GM23338 (cell line): ENCODE measurements at regions not wholly inside any gene's neighbourhood (a gene's known extent, or its start where the extent isn't known, plus 50 kb on each side); places are given as distances from the start of the nearest gene placed in this dataset.

Experiments used
- EZH2phosphoT487 ChIP-seq: fragments of 200-600 bp; sonication (generic); IDR thresholded peaks from one replicate; pipeline ENCODE4 v1.8.1; 2018; ENCODE audit warnings: antibody characterized with exemption; ENCODE audit not compliant: unreplicated experiment
- NANOG ChIP-seq: IDR thresholded peaks from 2 replicates; pipeline ENCODE4 v1.6.1; 2016; ENCODE audit warnings: antibody characterized with exemption, borderline replicate concordance
- STAT1 ChIP-seq: IDR thresholded peaks from one replicate; pipeline ENCODE4 v1.6.1; 2016; ENCODE audit warnings: antibody characterized with exemption; ENCODE audit not compliant: unreplicated experiment
- ZNF114 ChIP-seq: fragments of 250-450 bp; sonication (Bioruptor Pico); IDR thresholded peaks from 2 replicates; pipeline ENCODE4 v1.5.0; 2020; ENCODE audit warnings: mild to moderate bottlenecking, moderate library complexity
- TF ChIP-seq, protein P1 (sequence below): fragments of 250-450 bp; sonication (Bioruptor Pico); IDR thresholded peaks from 2 replicates; pipeline ENCODE4 v1.5.0; 2020; ENCODE audit warnings: mild to moderate bottlenecking, moderate library complexity
- TF ChIP-seq, protein P2 (sequence below), 2 experiments: fragments of 200-600 bp in 1 of 2; sonication (generic) in 1 of 2; conservative IDR thresholded peaks; 2 replicates each; pipeline versions ENCODE4 v1.5.1 to v1.6.1; 2016 to 2017; ENCODE audit warnings: antibody characterized with exemption in 2 of 2, low read depth in 2 of 2, mild to moderate bottlenecking in 2 of 2, moderate library complexity in 1 of 2
- TF ChIP-seq, protein P3 (sequence below): IDR thresholded peaks from 2 replicates; pipeline ENCODE4 v1.6.1; 2016; ENCODE audit warnings: antibody characterized with exemption

DNA sequence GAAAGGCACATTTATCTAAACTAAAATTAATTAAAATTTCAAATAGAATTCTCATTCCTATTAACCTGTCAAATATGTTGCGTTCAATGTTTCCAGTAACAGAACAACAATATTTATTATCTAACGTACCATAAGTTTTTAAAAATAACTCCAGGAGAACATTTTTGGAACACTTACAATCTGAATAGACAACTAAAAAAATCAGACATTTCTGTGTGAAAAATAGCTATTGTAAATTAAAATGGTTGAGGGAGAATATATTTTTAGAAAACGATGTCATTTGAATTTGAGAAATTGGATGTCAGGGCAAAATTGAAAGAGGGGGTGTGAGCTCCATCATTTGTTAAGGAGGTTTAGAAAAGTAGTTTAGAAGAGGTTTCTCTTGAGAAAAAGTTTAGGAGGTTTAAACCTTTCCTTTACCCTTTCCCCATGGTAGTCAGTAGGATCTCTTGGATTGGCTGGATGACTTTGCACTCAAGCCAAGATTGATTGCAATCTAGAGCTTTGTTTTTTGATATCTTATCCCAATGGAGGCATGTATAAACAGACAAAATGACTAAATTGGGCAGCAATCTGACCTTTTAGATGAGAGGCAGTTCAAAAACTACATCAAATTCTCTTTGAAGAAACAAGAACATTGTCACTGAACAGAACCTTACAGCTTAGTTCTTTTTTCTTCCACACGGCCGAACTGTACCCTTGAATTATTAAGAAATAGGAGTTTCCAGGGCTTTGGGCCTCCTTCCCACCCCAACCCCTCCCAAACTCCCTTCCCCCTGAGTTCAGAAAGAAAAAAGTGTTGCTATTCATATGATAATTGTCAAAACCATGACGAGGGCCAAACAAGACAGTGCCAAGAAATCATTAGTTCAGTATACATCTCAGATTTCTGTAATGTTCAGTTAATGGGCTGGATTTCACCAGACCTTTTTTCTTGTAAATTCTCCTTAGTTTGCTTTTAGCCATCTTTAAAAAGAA, 79.7 kb upstream of the CDIN1 start (continued):
- TF ChIP-seq, protein P1, sequence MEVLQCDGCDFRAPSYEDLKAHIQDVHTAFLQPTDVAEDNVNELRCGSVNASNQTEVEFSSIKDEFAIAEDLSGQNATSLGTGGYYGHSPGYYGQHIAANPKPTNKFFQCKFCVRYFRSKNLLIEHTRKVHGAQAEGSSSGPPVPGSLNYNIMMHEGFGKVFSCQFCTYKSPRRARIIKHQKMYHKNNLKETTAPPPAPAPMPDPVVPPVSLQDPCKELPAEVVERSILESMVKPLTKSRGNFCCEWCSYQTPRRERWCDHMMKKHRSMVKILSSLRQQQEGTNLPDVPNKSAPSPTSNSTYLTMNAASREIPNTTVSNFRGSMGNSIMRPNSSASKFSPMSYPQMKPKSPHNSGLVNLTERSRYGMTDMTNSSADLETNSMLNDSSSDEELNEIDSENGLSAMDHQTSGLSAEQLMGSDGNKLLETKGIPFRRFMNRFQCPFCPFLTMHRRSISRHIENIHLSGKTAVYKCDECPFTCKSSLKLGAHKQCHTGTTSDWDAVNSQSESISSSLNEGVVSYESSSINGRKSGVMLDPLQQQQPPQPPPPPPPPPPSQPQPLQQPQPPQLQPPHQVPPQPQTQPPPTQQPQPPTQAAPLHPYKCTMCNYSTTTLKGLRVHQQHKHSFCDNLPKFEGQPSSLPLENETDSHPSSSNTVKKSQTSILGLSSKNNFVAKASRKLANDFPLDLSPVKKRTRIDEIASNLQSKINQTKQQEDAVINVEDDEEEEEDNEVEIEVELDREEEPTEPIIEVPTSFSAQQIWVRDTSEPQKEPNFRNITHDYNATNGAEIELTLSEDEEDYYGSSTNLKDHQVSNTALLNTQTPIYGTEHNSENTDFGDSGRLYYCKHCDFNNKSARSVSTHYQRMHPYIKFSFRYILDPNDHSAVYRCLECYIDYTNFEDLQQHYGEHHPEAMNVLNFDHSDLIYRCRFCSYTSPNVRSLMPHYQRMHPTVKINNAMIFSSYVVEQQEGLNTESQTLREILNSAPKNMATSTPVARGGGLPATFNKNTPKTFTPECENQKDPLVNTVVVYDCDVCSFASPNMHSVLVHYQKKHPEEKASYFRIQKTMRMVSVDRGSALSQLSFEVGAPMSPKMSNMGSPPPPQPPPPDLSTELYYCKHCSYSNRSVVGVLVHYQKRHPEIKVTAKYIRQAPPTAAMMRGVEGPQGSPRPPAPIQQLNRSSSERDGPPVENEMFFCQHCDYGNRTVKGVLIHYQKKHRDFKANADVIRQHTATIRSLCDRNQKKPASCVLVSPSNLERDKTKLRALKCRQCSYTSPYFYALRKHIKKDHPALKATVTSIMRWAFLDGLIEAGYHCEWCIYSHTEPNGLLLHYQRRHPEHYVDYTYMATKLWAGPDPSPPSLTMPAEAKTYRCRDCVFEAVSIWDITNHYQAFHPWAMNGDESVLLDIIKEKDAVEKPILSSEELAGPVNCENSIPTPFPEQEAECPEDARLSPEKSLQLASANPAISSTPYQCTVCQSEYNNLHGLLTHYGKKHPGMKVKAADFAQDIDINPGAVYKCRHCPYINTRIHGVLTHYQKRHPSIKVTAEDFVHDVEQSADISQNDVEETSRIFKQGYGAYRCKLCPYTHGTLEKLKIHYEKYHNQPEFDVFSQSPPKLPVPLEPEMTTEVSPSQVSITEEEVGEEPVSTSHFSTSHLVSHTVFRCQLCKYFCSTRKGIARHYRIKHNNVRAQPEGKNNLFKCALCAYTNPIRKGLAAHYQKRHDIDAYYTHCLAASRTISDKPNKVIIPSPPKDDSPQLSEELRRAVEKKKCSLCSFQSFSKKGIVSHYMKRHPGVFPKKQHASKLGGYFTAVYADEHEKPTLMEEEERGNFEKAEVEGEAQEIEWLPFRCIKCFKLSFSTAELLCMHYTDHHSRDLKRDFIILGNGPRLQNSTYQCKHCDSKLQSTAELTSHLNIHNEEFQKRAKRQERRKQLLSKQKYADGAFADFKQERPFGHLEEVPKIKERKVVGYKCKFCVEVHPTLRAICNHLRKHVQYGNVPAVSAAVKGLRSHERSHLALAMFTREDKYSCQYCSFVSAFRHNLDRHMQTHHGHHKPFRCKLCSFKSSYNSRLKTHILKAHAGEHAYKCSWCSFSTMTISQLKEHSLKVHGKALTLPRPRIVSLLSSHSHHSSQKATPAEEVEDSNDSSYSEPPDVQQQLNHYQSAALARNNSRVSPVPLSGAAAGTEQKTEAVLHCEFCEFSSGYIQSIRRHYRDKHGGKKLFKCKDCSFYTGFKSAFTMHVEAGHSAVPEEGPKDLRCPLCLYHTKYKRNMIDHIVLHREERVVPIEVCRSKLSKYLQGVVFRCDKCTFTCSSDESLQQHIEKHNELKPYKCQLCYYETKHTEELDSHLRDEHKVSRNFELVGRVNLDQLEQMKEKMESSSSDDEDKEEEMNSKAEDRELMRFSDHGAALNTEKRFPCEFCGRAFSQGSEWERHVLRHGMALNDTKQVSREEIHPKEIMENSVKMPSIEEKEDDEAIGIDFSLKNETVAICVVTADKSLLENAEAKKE (CRISPR knock-in tag): no peak
- TF ChIP-seq EZH2phosphoT487: no peak
- TF ChIP-seq, protein P2, sequence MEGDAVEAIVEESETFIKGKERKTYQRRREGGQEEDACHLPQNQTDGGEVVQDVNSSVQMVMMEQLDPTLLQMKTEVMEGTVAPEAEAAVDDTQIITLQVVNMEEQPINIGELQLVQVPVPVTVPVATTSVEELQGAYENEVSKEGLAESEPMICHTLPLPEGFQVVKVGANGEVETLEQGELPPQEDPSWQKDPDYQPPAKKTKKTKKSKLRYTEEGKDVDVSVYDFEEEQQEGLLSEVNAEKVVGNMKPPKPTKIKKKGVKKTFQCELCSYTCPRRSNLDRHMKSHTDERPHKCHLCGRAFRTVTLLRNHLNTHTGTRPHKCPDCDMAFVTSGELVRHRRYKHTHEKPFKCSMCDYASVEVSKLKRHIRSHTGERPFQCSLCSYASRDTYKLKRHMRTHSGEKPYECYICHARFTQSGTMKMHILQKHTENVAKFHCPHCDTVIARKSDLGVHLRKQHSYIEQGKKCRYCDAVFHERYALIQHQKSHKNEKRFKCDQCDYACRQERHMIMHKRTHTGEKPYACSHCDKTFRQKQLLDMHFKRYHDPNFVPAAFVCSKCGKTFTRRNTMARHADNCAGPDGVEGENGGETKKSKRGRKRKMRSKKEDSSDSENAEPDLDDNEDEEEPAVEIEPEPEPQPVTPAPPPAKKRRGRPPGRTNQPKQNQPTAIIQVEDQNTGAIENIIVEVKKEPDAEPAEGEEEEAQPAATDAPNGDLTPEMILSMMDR (conservative IDR thresholded peaks at IDR 0.05; ENCODE audit: low read depth in 2 of 2): no peak
- TF ChIP-seq STAT1: no peak
- no peak for TF ChIP-seq NANOG
- TF ChIP-seq, protein P3, sequence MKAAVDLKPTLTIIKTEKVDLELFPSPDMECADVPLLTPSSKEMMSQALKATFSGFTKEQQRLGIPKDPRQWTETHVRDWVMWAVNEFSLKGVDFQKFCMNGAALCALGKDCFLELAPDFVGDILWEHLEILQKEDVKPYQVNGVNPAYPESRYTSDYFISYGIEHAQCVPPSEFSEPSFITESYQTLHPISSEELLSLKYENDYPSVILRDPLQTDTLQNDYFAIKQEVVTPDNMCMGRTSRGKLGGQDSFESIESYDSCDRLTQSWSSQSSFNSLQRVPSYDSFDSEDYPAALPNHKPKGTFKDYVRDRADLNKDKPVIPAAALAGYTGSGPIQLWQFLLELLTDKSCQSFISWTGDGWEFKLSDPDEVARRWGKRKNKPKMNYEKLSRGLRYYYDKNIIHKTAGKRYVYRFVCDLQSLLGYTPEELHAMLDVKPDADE: no peak
- TF ChIP-seq ZNF114 (CRISPR knock-in tag): no peak
